Breast epithelium (tissue), 3 donors: ENCODE measurements at regions not wholly inside any gene's neighbourhood (a gene's known extent, or its start where the extent isn't known, plus 50 kb on each side); places are given as distances from the start of the nearest gene placed in this dataset.

Source experiments
- POLR2AphosphoS5 ChIP-seq, 3 donors: sonication (generic); formaldehyde crosslinking; IDR thresholded peaks; one replicate each; pipeline ENCODE4 v1.6.1; 2017; ENCODE audit warnings: antibody characterized with exemption in 3 of 3
- TF ChIP-seq, protein P1 (sequence below), 3 donors: fragments of 450-650 bp; IDR thresholded peaks; one replicate each; pipeline ENCODE4 v1.5.1; 2016 to 2017; ENCODE audit warnings: antibody characterized with exemption in 3 of 3, mild to moderate bottlenecking in 3 of 3, moderate library complexity in 3 of 3

DNA sequence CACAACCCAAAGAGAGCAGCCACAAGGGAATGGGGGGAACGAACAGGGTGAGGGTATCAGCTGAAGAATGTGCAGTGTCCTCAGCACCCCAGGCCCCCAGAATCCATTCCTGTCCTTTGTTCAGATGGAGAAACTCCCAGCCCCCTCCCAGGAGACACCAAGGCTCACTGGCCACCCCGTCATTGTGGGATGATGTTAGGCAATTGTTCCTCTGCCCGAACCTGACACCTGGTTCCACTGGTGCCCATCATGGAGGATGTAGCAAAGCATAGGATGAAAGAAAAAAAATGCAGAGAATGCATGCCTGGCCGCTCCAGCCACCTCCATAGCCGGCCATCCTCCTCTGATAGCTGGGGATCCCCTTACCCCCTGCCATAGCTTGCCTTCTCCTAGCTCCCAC lies 197.3 kb upstream of the TWIST2 start:
- no peak for TF ChIP-seq POLR2AphosphoS5 (IDR thresholded peaks at IDR 0.05)
- TF ChIP-seq, protein P1, sequence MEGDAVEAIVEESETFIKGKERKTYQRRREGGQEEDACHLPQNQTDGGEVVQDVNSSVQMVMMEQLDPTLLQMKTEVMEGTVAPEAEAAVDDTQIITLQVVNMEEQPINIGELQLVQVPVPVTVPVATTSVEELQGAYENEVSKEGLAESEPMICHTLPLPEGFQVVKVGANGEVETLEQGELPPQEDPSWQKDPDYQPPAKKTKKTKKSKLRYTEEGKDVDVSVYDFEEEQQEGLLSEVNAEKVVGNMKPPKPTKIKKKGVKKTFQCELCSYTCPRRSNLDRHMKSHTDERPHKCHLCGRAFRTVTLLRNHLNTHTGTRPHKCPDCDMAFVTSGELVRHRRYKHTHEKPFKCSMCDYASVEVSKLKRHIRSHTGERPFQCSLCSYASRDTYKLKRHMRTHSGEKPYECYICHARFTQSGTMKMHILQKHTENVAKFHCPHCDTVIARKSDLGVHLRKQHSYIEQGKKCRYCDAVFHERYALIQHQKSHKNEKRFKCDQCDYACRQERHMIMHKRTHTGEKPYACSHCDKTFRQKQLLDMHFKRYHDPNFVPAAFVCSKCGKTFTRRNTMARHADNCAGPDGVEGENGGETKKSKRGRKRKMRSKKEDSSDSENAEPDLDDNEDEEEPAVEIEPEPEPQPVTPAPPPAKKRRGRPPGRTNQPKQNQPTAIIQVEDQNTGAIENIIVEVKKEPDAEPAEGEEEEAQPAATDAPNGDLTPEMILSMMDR (IDR thresholded peaks at IDR 0.05), result no peak
